ENCODE measurements at regions not wholly inside any gene's neighbourhood (a gene's known extent, or its start where the extent isn't known, plus 50 kb on each side); places are given as distances from the start of the nearest gene placed in this dataset.

DNA sequence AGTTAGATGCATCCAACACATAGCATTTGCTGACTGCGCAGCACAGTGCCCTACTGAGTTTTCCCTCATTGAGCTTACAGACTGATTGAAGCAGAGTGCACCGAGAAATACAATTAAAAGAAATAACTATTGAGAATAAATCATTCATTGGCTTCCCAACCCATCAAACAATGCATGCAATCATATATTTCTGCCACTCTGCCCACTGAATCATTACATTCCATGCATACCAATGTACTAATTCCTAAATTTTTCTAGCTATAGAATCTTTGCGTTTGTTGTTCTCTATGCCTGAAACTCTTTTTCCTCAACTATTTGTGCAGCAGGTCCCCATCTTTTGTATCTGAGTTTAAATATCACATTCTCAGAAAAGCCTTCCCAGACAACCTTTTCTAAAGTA lies 783.8 kb downstream of the SORCS1 start:
- Histone ChIP-seq H4K5ac (ENCODE audit: low read depth, low read length) (no peak overlapping the region), H4K8ac (ENCODE audit: low read depth in 2 of 2, low read length in 2 of 2) (no peak overlapping the region), H3K4me3 (ENCODE audit: insufficient read depth, low read depth, low read length) (no peak overlapping the region), H3K27me3 (ENCODE audit: control insufficient read depth, insufficient read depth, low read length) (no peaks in the 10 kb centered on the region), H3K36me3 (ENCODE audit: control insufficient read depth, insufficient read depth, low read length) (no peaks in the 10 kb centered on the region), H2BK5ac (ENCODE audit: low read depth, low read length, poor library complexity, severe bottlenecking) (no peak overlapping the region), H2AK5ac (ENCODE audit: low read depth, low read length) (no peak overlapping the region), H3K4me2 (ENCODE audit: low read depth, low read length) (no peak overlapping the region), H2AK9ac (replicated peaks; ENCODE audit: low read depth, low read length, poor library complexity) (no peak overlapping the region), H2BK20ac (ENCODE audit: low read depth, low read length) (no peak overlapping the region), H2BK120ac (ENCODE audit: low read depth, low read length) (no peak overlapping the region), H2AFZ (replicated peaks; ENCODE audit: low read length, poor library complexity) (no peak overlapping the region), H3K56ac (ENCODE audit: extremely low read depth, insufficient read depth, low read length) (no peak overlapping the region), H3K4ac (ENCODE audit: low read depth, low read length) (no peak overlapping the region), H4K20me1 (ENCODE audit: insufficient read depth, low read length) (no peaks in the 10 kb centered on the region), H3K4me1 (ENCODE audit: control insufficient read depth, insufficient read depth, low read length) (no peaks in the 10 kb centered on the region), H3K27ac (ENCODE audit: insufficient read depth, low read length) (no peak overlapping the region), H3K23ac (ENCODE audit: low read depth, low read length) (no peak overlapping the region), H2BK15ac (ENCODE audit: low read depth, low read length) (no peak overlapping the region), H3K9me3 (ENCODE audit: control insufficient read depth, insufficient read depth, low read length) (no peaks in the 10 kb centered on the region), H3K9ac (ENCODE audit: low read depth, low read length) (no peak overlapping the region), H3K14ac (replicated peaks; ENCODE audit: low read depth, low read length) (no peak overlapping the region), H3K79me1 (ENCODE audit: low read depth in 1 of 2, low read length in 2 of 2) (no peaks in the 10 kb centered on the region), H4K91ac (ENCODE audit: insufficient read depth, low read depth, low read length) (no peak overlapping the region), H3K9me1 (ENCODE audit: insufficient read depth, low read length) (no peaks in the 10 kb centered on the region), H3K18ac (ENCODE audit: low read depth, low read length) (no peak overlapping the region)
- no CpG with 5 or more reads among the region's 3 CpGs for WGBS, 2 experiments (ENCODE audit: extremely low coverage in 2 of 2, insufficient read length in 1 of 2)
- DNase-seq (no peak), ATAC-seq (ENCODE audit: low read depth) (no peak)
- no TSS peak for BruUV-seq (replicated peaks)
- intact Hi-C loops (cut with micrococcal nuclease): no loop called here
- no peak for TF ChIP-seq MXI1 (IDR thresholded peaks at IDR 0.05; ENCODE audit: borderline replicate concordance, low read depth, low read length)
- TF ChIP-seq, protein P1, sequence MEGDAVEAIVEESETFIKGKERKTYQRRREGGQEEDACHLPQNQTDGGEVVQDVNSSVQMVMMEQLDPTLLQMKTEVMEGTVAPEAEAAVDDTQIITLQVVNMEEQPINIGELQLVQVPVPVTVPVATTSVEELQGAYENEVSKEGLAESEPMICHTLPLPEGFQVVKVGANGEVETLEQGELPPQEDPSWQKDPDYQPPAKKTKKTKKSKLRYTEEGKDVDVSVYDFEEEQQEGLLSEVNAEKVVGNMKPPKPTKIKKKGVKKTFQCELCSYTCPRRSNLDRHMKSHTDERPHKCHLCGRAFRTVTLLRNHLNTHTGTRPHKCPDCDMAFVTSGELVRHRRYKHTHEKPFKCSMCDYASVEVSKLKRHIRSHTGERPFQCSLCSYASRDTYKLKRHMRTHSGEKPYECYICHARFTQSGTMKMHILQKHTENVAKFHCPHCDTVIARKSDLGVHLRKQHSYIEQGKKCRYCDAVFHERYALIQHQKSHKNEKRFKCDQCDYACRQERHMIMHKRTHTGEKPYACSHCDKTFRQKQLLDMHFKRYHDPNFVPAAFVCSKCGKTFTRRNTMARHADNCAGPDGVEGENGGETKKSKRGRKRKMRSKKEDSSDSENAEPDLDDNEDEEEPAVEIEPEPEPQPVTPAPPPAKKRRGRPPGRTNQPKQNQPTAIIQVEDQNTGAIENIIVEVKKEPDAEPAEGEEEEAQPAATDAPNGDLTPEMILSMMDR (conservative IDR thresholded peaks at IDR 0.05; ENCODE audit: low read depth, low read length): no peak
- TF ChIP-seq POLR2A (IDR thresholded peaks at IDR 0.05; ENCODE audit: low read depth, low read length): no peak
- no peak for TF ChIP-seq FOS (IDR thresholded peaks at IDR 0.05; ENCODE audit: low read depth, low read length)
- no peak for TF ChIP-seq CHD1 (IDR thresholded peaks at IDR 0.05; ENCODE audit: low read depth, low read length)
- TF ChIP-seq NFE2L2 (IDR thresholded peaks at IDR 0.05; ENCODE audit: low read depth, low read length): no peak
- TF ChIP-seq BHLHE40 (IDR thresholded peaks at IDR 0.05; ENCODE audit: low read depth, low read length): no peak
- TF ChIP-seq CEBPB (IDR thresholded peaks at IDR 0.05; ENCODE audit: low read depth, low read length): no peak
- no peak for TF ChIP-seq MAZ (IDR thresholded peaks at IDR 0.05; ENCODE audit: borderline replicate concordance, low read depth, low read length)
- no peak for TF ChIP-seq ELK1 (IDR thresholded peaks at IDR 0.05; ENCODE audit: borderline replicate concordance, low read depth, low read length)
- TF ChIP-seq SMC3 (IDR thresholded peaks at IDR 0.05; ENCODE audit: low read depth, low read length): no peak
- TF ChIP-seq, protein P2, sequence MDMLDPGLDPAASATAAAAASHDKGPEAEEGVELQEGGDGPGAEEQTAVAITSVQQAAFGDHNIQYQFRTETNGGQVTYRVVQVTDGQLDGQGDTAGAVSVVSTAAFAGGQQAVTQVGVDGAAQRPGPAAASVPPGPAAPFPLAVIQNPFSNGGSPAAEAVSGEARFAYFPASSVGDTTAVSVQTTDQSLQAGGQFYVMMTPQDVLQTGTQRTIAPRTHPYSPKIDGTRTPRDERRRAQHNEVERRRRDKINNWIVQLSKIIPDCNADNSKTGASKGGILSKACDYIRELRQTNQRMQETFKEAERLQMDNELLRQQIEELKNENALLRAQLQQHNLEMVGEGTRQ (IDR thresholded peaks at IDR 0.05; ENCODE audit: low read depth, low read length): no peak
- TF ChIP-seq MAFK (IDR thresholded peaks at IDR 0.05; ENCODE audit: low read depth, low read length): no peak
- no peak for TF ChIP-seq RFX5 (IDR thresholded peaks at IDR 0.05; ENCODE audit: low read depth, low read length)
- TF ChIP-seq RCOR1 (IDR thresholded peaks at IDR 0.05; ENCODE audit: insufficient replicate concordance, low read length): no peak
- TF ChIP-seq RAD21 (IDR thresholded peaks at IDR 0.05; ENCODE audit: low read length): no peak
- dilution Hi-C loops (cut with HindIII; ENCODE audit: low sequenced_read_pairs, unreplicated experiment): no loop called here
- CTCF ChIA-PET: no interaction called here
- in situ Hi-C loops (cut with MboI; ENCODE audit: low sequenced_read_pairs): no loop called here
- POLR2A ChIA-PET (ENCODE audit: unreplicated experiment): no interaction called here
